ENCODE measurements at regions not wholly inside any gene's neighbourhood (a gene's known extent, or its start where the extent isn't known, plus 50 kb on each side); places are given as distances from the start of the nearest gene placed in this dataset.

GRCh38 chr14:71202881-71203280 lies 295.6 kb downstream of the PCNX1 start:
- H3K27ac ChIP-seq (ENCODE audit: low read depth, low read length, poor library complexity, severe bottlenecking) = no peak overlapping the region
- no peaks in the 10 kb centered on the region for H3K36me3 ChIP-seq (ENCODE audit: insufficient read depth, low read length)
- TF ChIP-seq CTCF (IDR thresholded peaks at IDR 0.05; ENCODE audit: low read length) = no peak
- no peak for TF ChIP-seq EZH2 (IDR thresholded peaks at IDR 0.05; ENCODE audit: borderline replicate concordance, low read length)
- H4K20me1 ChIP-seq (ENCODE audit: insufficient read depth, low read length) = no peaks in the 10 kb centered on the region
- no peak overlapping the region for H3K4me2 ChIP-seq (ENCODE audit: low read length)
- no peaks in the 10 kb centered on the region for H3K27me3 ChIP-seq (ENCODE audit: insufficient read depth, low read length)
- H3K9me3 ChIP-seq (ENCODE audit: low read length) = no peaks in the 10 kb centered on the region
- no peaks in the 10 kb centered on the region for H3K79me2 ChIP-seq (ENCODE audit: insufficient read depth, low read length)
- no peaks in the 10 kb centered on the region for H3F3A ChIP-seq (ENCODE audit: insufficient read depth, low read length)
- H3K4me1 ChIP-seq (ENCODE audit: insufficient read depth, low read length, severe bottlenecking) = no peaks in the 10 kb centered on the region
- no peak overlapping the region for H3K9ac ChIP-seq (ENCODE audit: low read length)
- H3K9me2 ChIP-seq (ENCODE audit: low read depth, low read length) = no peaks in the 10 kb centered on the region
- no peak overlapping the region for H2AFZ ChIP-seq (ENCODE audit: low read length)
- H3K4me3 ChIP-seq (ENCODE audit: low read depth, low read length, poor library complexity, severe bottlenecking) = no peak overlapping the region

GRCh38 chr14:71203306-71203705 lies 296.0 kb downstream of the PCNX1 start:
- no peaks in the 10 kb centered on the region for H3K36me3 ChIP-seq (ENCODE audit: insufficient read depth, low read length)
- H3K4me3 ChIP-seq (ENCODE audit: low read depth, low read length, poor library complexity, severe bottlenecking) = no peak overlapping the region
- no peaks in the 10 kb centered on the region for H3K9me3 ChIP-seq (ENCODE audit: low read length)
- H3K27me3 ChIP-seq (ENCODE audit: insufficient read depth, low read length) = no peaks in the 10 kb centered on the region
- no peaks in the 10 kb centered on the region for H4K20me1 ChIP-seq (ENCODE audit: insufficient read depth, low read length)
- no peaks in the 10 kb centered on the region for H3F3A ChIP-seq (ENCODE audit: insufficient read depth, low read length)
- no peaks in the 10 kb centered on the region for H3K9me2 ChIP-seq (ENCODE audit: low read depth, low read length)
- no peak overlapping the region for H3K27ac ChIP-seq (ENCODE audit: low read depth, low read length, poor library complexity, severe bottlenecking)
- H3K4me2 ChIP-seq (ENCODE audit: low read length) = no peak overlapping the region
- H3K4me1 ChIP-seq (ENCODE audit: insufficient read depth, low read length, severe bottlenecking) = no peaks in the 10 kb centered on the region
- H2AFZ ChIP-seq (ENCODE audit: low read length) = no peak overlapping the region
- no peak overlapping the region for H3K9ac ChIP-seq (ENCODE audit: low read length)
- no peaks in the 10 kb centered on the region for H3K79me2 ChIP-seq (ENCODE audit: insufficient read depth, low read length)
- TF ChIP-seq CTCF (IDR thresholded peaks at IDR 0.05; ENCODE audit: low read length) (no peak), EZH2 (IDR thresholded peaks at IDR 0.05; ENCODE audit: borderline replicate concordance, low read length) (no peak)

GRCh38 chr14:71204231-71204630 lies 297.0 kb downstream of the PCNX1 start:
- Histone ChIP-seq H4K20me1 (ENCODE audit: insufficient read depth, low read length) (no peaks in the 10 kb centered on the region), H3K4me1 (ENCODE audit: insufficient read depth, low read length, severe bottlenecking) (no peaks in the 10 kb centered on the region), H3K79me2 (ENCODE audit: insufficient read depth, low read length) (no peaks in the 10 kb centered on the region), H3K9me3 (ENCODE audit: low read length) (no peaks in the 10 kb centered on the region), H3K36me3 (ENCODE audit: insufficient read depth, low read length) (no peaks in the 10 kb centered on the region), H3K4me2 (ENCODE audit: low read length) (no peak overlapping the region), H3K4me3 (ENCODE audit: low read depth, low read length, poor library complexity, severe bottlenecking) (no peak overlapping the region), H3F3A (ENCODE audit: insufficient read depth, low read length) (no peaks in the 10 kb centered on the region), H3K9me2 (ENCODE audit: low read depth, low read length) (no peaks in the 10 kb centered on the region), H3K9ac (ENCODE audit: low read length) (no peak overlapping the region), H3K27ac (ENCODE audit: low read depth, low read length, poor library complexity, severe bottlenecking) (no peak overlapping the region), H3K27me3 (ENCODE audit: insufficient read depth, low read length) (no peaks in the 10 kb centered on the region), H2AFZ (ENCODE audit: low read length) (no peak overlapping the region)
- TF ChIP-seq CTCF (IDR thresholded peaks at IDR 0.05; ENCODE audit: low read length) = no peak
- TF ChIP-seq EZH2 (IDR thresholded peaks at IDR 0.05; ENCODE audit: borderline replicate concordance, low read length) = no peak

All from OCI-LY1 (cell line).